HepG2 (cell line): ENCODE measurements at regions not wholly inside any gene's neighbourhood (a gene's known extent, or its start where the extent isn't known, plus 50 kb on each side); places are given as distances from the start of the nearest gene placed in this dataset.

ENCODE experiments used
- ATAC-seq: fragments of 200-7000 bp; cut with Tn5 transposase; 3 replicates; pipeline ENCODE4 v1.9.1; 2020; ENCODE audit warnings: mild to moderate bottlenecking, moderate library complexity
- BruUV-seq: library from RNA; stranded (reverse); fragments of 400-500 nt; replicated peaks from 2 replicates; lab custom pipeline; 2021; lab: Mats Ljungman, UMichigan
- CTCF ChIA-PET: fragments of 300-600 bp; formaldehyde crosslinking; extraction: SDS; loops from one replicate; lab custom pipeline; 2021; ENCODE audit warnings: low total read pairs, inconsistent platforms, low intra/inter-chr PET ratio; lab: Yijun Ruan, JAX
- POLR2A ChIA-PET: fragments of 350-600 bp; sonication (Branson Sonifier 250); formaldehyde crosslinking; loops from one replicate; lab custom pipeline; 2020; ENCODE audit warnings: antibody characterized with exemption, inconsistent platforms; lab: Yijun Ruan, JAX
- DNase-seq: peaks from one replicate; pipeline ENCODE4 v3.0.0-alpha.2; 2015; ENCODE audit warnings: low spot score
- FAIRE-seq: peaks from 3 replicates; lab custom pipeline; 2011; peaks lifted over from hg19 to GRCh38; lab: Jason Lieb, UNC
- H2AFZ ChIP-seq: one replicate; pipeline ENCODE4 v1.6.1; 2011; ENCODE audit warnings: low read length, inconsistent platforms
- H3K27ac ChIP-seq: fragments of 300-600 bp; 3 replicates; pipeline ENCODE4 v1.8.0; 2011; ENCODE audit warnings: mixed run types, mild to moderate bottlenecking, mixed read lengths, low read length, inconsistent platforms; ENCODE audit not compliant: insufficient read depth; ENCODE audit errors: extremely low read length
- H3K27me3 ChIP-seq, 2 experiments: fragments of 200-600 bp in 1 of 2; 2 replicates in 1 of 2; 3 replicates in 1 of 2; pipeline versions ENCODE4 v1.6.0 to v1.8.0; 2011; ENCODE audit warnings: low read length in 2 of 2, mild to moderate bottlenecking in 2 of 2, moderate library complexity in 2 of 2, inconsistent platforms in 1 of 2; ENCODE audit not compliant: insufficient read depth in 2 of 2, control insufficient read depth in 1 of 2
- H3K36me3 ChIP-seq, 2 experiments: fragments of 200-600 bp in 1 of 2; replicated peaks in 1 of 2; 2 replicates in 1 of 2; 3 replicates in 1 of 2; pipeline versions ENCODE4 v1.5.1 to v1.8.0; 2011; ENCODE audit warnings: low read length in 2 of 2, inconsistent platforms in 1 of 2; ENCODE audit not compliant: insufficient read depth in 2 of 2, control insufficient read depth in 1 of 2
- H3K4me1 ChIP-seq: 2 replicates; pipeline ENCODE4 v1.5.1; 2012; ENCODE audit warnings: low read length, inconsistent platforms; ENCODE audit not compliant: insufficient read depth
- H3K4me2 ChIP-seq: 2 replicates; pipeline ENCODE4 v1.6.0; 2011; ENCODE audit warnings: low read depth, low read length, inconsistent platforms
- H3K4me3 ChIP-seq, 3 experiments: fragments of 200-600 bp in 1 of 3; sonication (generic), shearing (Covaris generic) in 1 of 3; replicated peaks in 1 of 3; 2 replicates each; pipeline ENCODE4 v1.5.1; 2011 to 2016; ENCODE audit warnings: low read length in 3 of 3, inconsistent platforms in 2 of 3, low read depth in 2 of 3, mild to moderate bottlenecking in 2 of 3, control low read depth in 1 of 3, mixed read lengths in 1 of 3; ENCODE audit not compliant: insufficient read depth in 1 of 3
- H3K79me2 ChIP-seq: one replicate; pipeline ENCODE4 v1.6.1; 2011; ENCODE audit warnings: low read length, inconsistent platforms; ENCODE audit not compliant: insufficient read depth
- H3K9ac ChIP-seq: 2 replicates; pipeline ENCODE4 v1.6.0; 2011; ENCODE audit warnings: mild to moderate bottlenecking, low read depth, low read length, inconsistent platforms; ENCODE audit not compliant: insufficient read depth
- H3K9me3 ChIP-seq: 2 replicates; pipeline ENCODE4 v1.5.1; 2012; ENCODE audit warnings: mild to moderate bottlenecking, low read length
- H4K20me1 ChIP-seq: 2 replicates; pipeline ENCODE4 v1.6.0; 2011; ENCODE audit warnings: inconsistent platforms, mild to moderate bottlenecking, low read length, moderate library complexity; ENCODE audit not compliant: insufficient read depth
- AKAP8 ChIP-seq: sonication (generic); formaldehyde crosslinking; IDR thresholded peaks from 2 replicates; pipeline ENCODE4 v1.5.1; 2020; ENCODE audit warnings: mild to moderate bottlenecking, missing genetic modification reagents
- ATF4 ChIP-seq, 2 experiments: fragments of 450-650 bp in 1 of 2; sonication (generic) in 1 of 2; formaldehyde crosslinking; IDR thresholded peaks; 2 replicates each; pipeline versions ENCODE4 v1.5.0 to v1.8.0; 2020 to 2022; ENCODE audit warnings: mild to moderate bottlenecking in 1 of 2, missing genetic modification reagents in 1 of 2
- DMTF1 ChIP-seq: sonication (generic); formaldehyde crosslinking; IDR thresholded peaks from 2 replicates; pipeline ENCODE4 v1.4.0; 2020; ENCODE audit warnings: mild to moderate bottlenecking, missing genetic modification reagents
- ELF3 ChIP-seq: IDR thresholded peaks from 2 replicates; pipeline ENCODE4 v1.6.1; 2016; ENCODE audit warnings: missing genetic modification reagents, missing compliant biosample characterization
- FOXA1 ChIP-seq, 2 experiments: fragments of 450-650 bp in 1 of 2; sonication (generic) in 1 of 2; formaldehyde crosslinking in 1 of 2; IDR thresholded peaks; 2 replicates each; pipeline versions ENCODE4 v1.4.0 to v1.6.1; 2016 to 2020; ENCODE audit warnings: missing genetic modification reagents in 1 of 2
- SNAPC2 ChIP-seq: sonication (generic); formaldehyde crosslinking; IDR thresholded peaks from 2 replicates; pipeline ENCODE4 v1.8.1; 2022; ENCODE audit warnings: mild to moderate bottlenecking, missing genetic modification reagents
- TAF1 ChIP-seq: sonication (generic); formaldehyde crosslinking; IDR thresholded peaks from 2 replicates; pipeline ENCODE4 v1.4.0; 2020; ENCODE audit warnings: missing genetic modification reagents
- ZMYM2 ChIP-seq: sonication (generic); formaldehyde crosslinking; IDR thresholded peaks from 2 replicates; pipeline ENCODE4 v1.8.0; 2022; ENCODE audit warnings: mild to moderate bottlenecking, missing genetic modification reagents
- ZNF274 ChIP-seq: sonication (generic); formaldehyde crosslinking; IDR thresholded peaks from 2 replicates; pipeline ENCODE4 v1.5.1; 2020; ENCODE audit warnings: mild to moderate bottlenecking, missing genetic modification reagents
- ZNF749 ChIP-seq: sonication (generic); formaldehyde crosslinking; IDR thresholded peaks from 2 replicates; pipeline ENCODE4 v1.8.0; 2022; ENCODE audit warnings: mild to moderate bottlenecking, missing genetic modification reagents, moderate library complexity, borderline replicate concordance
- WGBS: methylation state at CpG from one replicate; pipeline ENCODE4 v1.1.6; 2017; ENCODE audit warnings: low lambda C conversion rate; 5-methylcytosine and 5-hydroxymethylcytosine counted together
- in situ Hi-C: cut with HindIII; loops from 2 replicates; pipeline ENCODE4 v1.10.0; 2017; ENCODE audit warnings: low pct_unique_long_range_greater_than_20kb; ENCODE audit not compliant: extremely low pct_ligation_motif_present
- intact Hi-C: fragments of 100-400 bp; cut with micrococcal nuclease; formaldehyde crosslinking; loops from one replicate; pipeline ENCODE4 v1.10.0; 2022; ENCODE audit not compliant: unreplicated experiment

GRCh38 chr12:31832740-31833729, 104.2 kb upstream of the AMN1 start:
- Histone ChIP-seq H3K4me2 (no peak overlapping the region), H2AFZ (no peak overlapping the region), H3K27me3 (no peaks in the 10 kb centered on the region), H3K4me3 (no peak overlapping the region), H3K79me2 (no peaks in the 10 kb centered on the region), H3K9me3 (no peaks in the 10 kb centered on the region), H3K4me1 (peaks cover 12% of the 10 kb centered on the region), H3K9ac (no peak overlapping the region), H3K27ac (no peak overlapping the region), H3K36me3 (no peaks in the 10 kb centered on the region), H4K20me1 (no peaks in the 10 kb centered on the region)
- DNase-seq (no peak), FAIRE-seq (no peak), ATAC-seq (no peak)
- POLR2A ChIA-PET: no interaction called here
- 64% methylated on average over 6 of the region's 7 CpGs for WGBS
- TF ChIP-seq ZNF749: no peak
- no peak for TF ChIP-seq TAF1
- TF ChIP-seq ZMYM2 (CRISPR knock-in tag): no peak
- TF ChIP-seq DMTF1 (CRISPR knock-in tag): no peak
- no peak for TF ChIP-seq ATF4 (CRISPR knock-in tag; IDR thresholded peaks at IDR 0.05)
- no peak for TF ChIP-seq AKAP8 (CRISPR knock-in tag)
- TF ChIP-seq SNAPC2 (CRISPR knock-in tag): no peak
- no peak for TF ChIP-seq ELF3
- no peak for TF ChIP-seq FOXA1 (IDR thresholded peaks at IDR 0.05)
- TF ChIP-seq FOXA1 (CRISPR knock-in tag; IDR thresholded peaks at IDR 0.05): no peak
- no peak for TF ChIP-seq ZNF274
- CTCF ChIA-PET: no interaction called here
- no TSS peak for BruUV-seq
- intact Hi-C loops (no loop called here), in situ Hi-C loops (no loop called here)
